Trophoblast cell (in vitro differentiated cells and primary cell): ENCODE measurements at regions not wholly inside any gene's neighbourhood (a gene's known extent, or its start where the extent isn't known, plus 50 kb on each side); places are given as distances from the start of the nearest gene placed in this dataset.

Experiments
- DNase-seq, 2 donors: peaks; one replicate each; pipeline ENCODE4 v3.0.0-alpha.2; 2016
- H2AFZ ChIP-seq: 2 replicates; pipeline ENCODE4 v1.6.1; 2013; ENCODE audit warnings: low read length, moderate library complexity, mild to moderate bottlenecking; ENCODE audit not compliant: insufficient read depth, poor library complexity
- H2AK5ac ChIP-seq: 2 replicates; pipeline ENCODE4 v1.6.1; 2013; ENCODE audit warnings: mild to moderate bottlenecking, low read length
- H2BK120ac ChIP-seq: 2 replicates; pipeline ENCODE4 v1.6.1; 2013; ENCODE audit warnings: low read length, mild to moderate bottlenecking, moderate library complexity; ENCODE audit not compliant: insufficient read depth, poor library complexity
- H2BK12ac ChIP-seq: 2 replicates; pipeline ENCODE4 v1.6.1; 2013; ENCODE audit warnings: mild to moderate bottlenecking, low read length, moderate library complexity
- H2BK5ac ChIP-seq: 2 replicates; pipeline ENCODE4 v1.6.1; 2013; ENCODE audit warnings: low read length, low read depth, moderate library complexity, mild to moderate bottlenecking; ENCODE audit not compliant: poor library complexity
- H3K14ac ChIP-seq: 2 replicates; pipeline ENCODE4 v1.6.1; 2013; ENCODE audit warnings: mild to moderate bottlenecking, low read length
- H3K18ac ChIP-seq: 2 replicates; pipeline ENCODE4 v1.6.1; 2013; ENCODE audit warnings: mild to moderate bottlenecking, low read length
- H3K23ac ChIP-seq: 2 replicates; pipeline ENCODE4 v1.6.1; 2013; ENCODE audit warnings: low read length
- H3K27ac ChIP-seq: 2 replicates; pipeline ENCODE4 v1.5.1; 2013; ENCODE audit warnings: low read depth, mild to moderate bottlenecking, inconsistent platforms, low read length, moderate library complexity
- H3K27me3 ChIP-seq: 2 replicates; pipeline ENCODE4 v1.6.1; 2013; ENCODE audit warnings: inconsistent platforms, mild to moderate bottlenecking, low read length, moderate library complexity; ENCODE audit not compliant: insufficient read depth
- H3K36me3 ChIP-seq, 2 experiments: 1 replicate in 1 of 2; 2 replicates in 1 of 2; pipeline ENCODE4 v1.6.1; 2013; ENCODE audit warnings: low read length in 2 of 2, mild to moderate bottlenecking in 2 of 2, moderate library complexity in 1 of 2; ENCODE audit not compliant: insufficient read depth in 2 of 2, control insufficient read depth in 1 of 2
- H3K4ac ChIP-seq: 2 replicates; pipeline ENCODE4 v1.6.1; 2013; ENCODE audit warnings: low read depth, mild to moderate bottlenecking, low read length, moderate library complexity
- H3K4me1 ChIP-seq, 2 experiments: 1 replicate in 1 of 2; 2 replicates in 1 of 2; pipeline ENCODE4 v1.6.1; 2013; ENCODE audit warnings: low read length in 2 of 2, mild to moderate bottlenecking in 2 of 2, moderate library complexity in 1 of 2; ENCODE audit not compliant: insufficient read depth in 2 of 2, control insufficient read depth in 1 of 2
- H3K4me2 ChIP-seq: 2 replicates; pipeline ENCODE4 v1.6.1; 2013; ENCODE audit warnings: inconsistent platforms, mild to moderate bottlenecking, low read length, moderate library complexity
- H3K4me3 ChIP-seq: 2 replicates; pipeline ENCODE4 v1.5.1; 2013; ENCODE audit warnings: mild to moderate bottlenecking, low read depth, low read length, inconsistent platforms
- H3K79me1 ChIP-seq: one replicate; pipeline ENCODE4 v1.6.1; 2013; ENCODE audit warnings: low read length
- H3K79me2 ChIP-seq: 2 replicates; pipeline ENCODE4 v1.6.1; 2013; ENCODE audit warnings: low read length, mild to moderate bottlenecking; ENCODE audit not compliant: control insufficient read depth, insufficient read depth, poor library complexity
- H3K9ac ChIP-seq: 2 replicates; pipeline ENCODE4 v1.6.1; 2013; ENCODE audit warnings: mild to moderate bottlenecking, low read length
- H3K9me3 ChIP-seq: 2 replicates; pipeline ENCODE4 v1.6.1; 2013; ENCODE audit warnings: low read depth, mild to moderate bottlenecking, control low read depth, inconsistent platforms, low read length; ENCODE audit not compliant: insufficient read depth
- H4K12ac ChIP-seq: 2 replicates; pipeline ENCODE4 v1.6.1; 2013; ENCODE audit warnings: low read depth, mild to moderate bottlenecking, low read length, moderate library complexity
- H4K8ac ChIP-seq: 2 replicates; pipeline ENCODE4 v1.6.1; 2013; ENCODE audit warnings: low read depth, mild to moderate bottlenecking, low read length, moderate library complexity
- H4K91ac ChIP-seq: one replicate; pipeline ENCODE4 v1.6.1; 2013; ENCODE audit warnings: low read depth, mild to moderate bottlenecking, low read length, moderate library complexity
- WGBS: extraction: QIAGEN DNeasy Blood & Tissue Kit; methylation state at CpG from one replicate; pipeline ENCODE4 v1.1.7; 2013; ENCODE audit warnings: missing lambda C conversion rate; ENCODE audit not compliant: insufficient read length, insufficient coverage; ENCODE audit errors: extremely low coverage; 5-methylcytosine and 5-hydroxymethylcytosine counted together

- Histone ChIP-seq H3K14ac (no peak overlapping the region), H4K8ac (no peak overlapping the region), H3K79me2 (no peaks in the 10 kb centered on the region), H3K4ac (no peak overlapping the region), H3K36me3 (no peaks in the 10 kb centered on the region), H3K9ac (no peak overlapping the region), H3K9me3 (no peaks in the 10 kb centered on the region), H3K27me3 (no peaks in the 10 kb centered on the region), H3K4me2 (no peak overlapping the region), H3K23ac (no peak overlapping the region), H3K27ac (no peak overlapping the region), H3K4me3 (no peak overlapping the region), H2BK12ac (no peak overlapping the region), H4K91ac (no peak overlapping the region), H2BK120ac (no peak overlapping the region), H3K79me1 (no peaks in the 10 kb centered on the region), H3K4me1 (no peaks in the 10 kb centered on the region), H2AK5ac (no peak overlapping the region), H2AFZ (no peak overlapping the region), H2BK5ac (no peak overlapping the region), H3K18ac (no peak overlapping the region), H4K12ac (no peak overlapping the region)
- no peak for DNase-seq
- no CpG with 5 or more reads among the region's 13 CpGs for WGBS
Measured at GRCh38 chr17:34527908-34528470, 51.4 kb upstream of the TMEM132E start.

- no peaks in the 10 kb centered on the region for H3K79me1 ChIP-seq
- H3K14ac ChIP-seq = no peak overlapping the region
- H3K4me3 ChIP-seq = no peak overlapping the region
- H2AK5ac ChIP-seq = no peak overlapping the region
- H3K9me3 ChIP-seq = no peaks in the 10 kb centered on the region
- no peak for DNase-seq
- no peak overlapping the region for H3K23ac ChIP-seq
- no peaks in the 10 kb centered on the region for H3K27me3 ChIP-seq
- H2BK120ac ChIP-seq = no peak overlapping the region
- no peak overlapping the region for H3K4me2 ChIP-seq
- H3K9ac ChIP-seq = no peak overlapping the region
- H2AFZ ChIP-seq = no peak overlapping the region
- no peak overlapping the region for H4K12ac ChIP-seq
- H3K4me1 ChIP-seq = no peaks in the 10 kb centered on the region
- no peak overlapping the region for H3K27ac ChIP-seq
- no peak overlapping the region for H2BK5ac ChIP-seq
- no CpG with 5 or more reads among the region's 18 CpGs for WGBS
- no peak overlapping the region for H4K8ac ChIP-seq
- no peaks in the 10 kb centered on the region for H3K36me3 ChIP-seq
- H2BK12ac ChIP-seq = no peak overlapping the region
- no peak overlapping the region for H4K91ac ChIP-seq
- H3K79me2 ChIP-seq = no peaks in the 10 kb centered on the region
- no peak overlapping the region for H3K4ac ChIP-seq
- H3K18ac ChIP-seq = no peak overlapping the region
Measured at GRCh38 chr17:34527136-34527907, 52.1 kb upstream of the TMEM132E start.

GRCh38 chr17:34525651-34526050 is 53.7 kb upstream of the TMEM132E start:
- Histone ChIP-seq H3K9ac (no peak overlapping the region), H3K4me3 (no peak overlapping the region), H4K12ac (no peak overlapping the region), H4K91ac (no peak overlapping the region), H2BK120ac (no peak overlapping the region), H3K14ac (no peak overlapping the region), H3K9me3 (no peaks in the 10 kb centered on the region), H3K23ac (no peak overlapping the region), H3K18ac (no peak overlapping the region), H3K79me1 (no peaks in the 10 kb centered on the region), H2AK5ac (no peak overlapping the region), H2AFZ (no peak overlapping the region), H3K27me3 (no peaks in the 10 kb centered on the region), H3K4me1 (no peaks in the 10 kb centered on the region), H3K36me3 (no peaks in the 10 kb centered on the region), H3K4ac (no peak overlapping the region), H3K79me2 (no peaks in the 10 kb centered on the region), H2BK12ac (no peak overlapping the region), H3K27ac (no peak overlapping the region), H2BK5ac (no peak overlapping the region), H3K4me2 (no peak overlapping the region), H4K8ac (no peak overlapping the region)
- DNase-seq = no peak
- no CpG with 5 or more reads among the region's 4 CpGs for WGBS

- Histone ChIP-seq H3K4ac (no peak overlapping the region), H3K4me1 (no peaks in the 10 kb centered on the region), H4K8ac (no peak overlapping the region), H2AFZ (no peak overlapping the region), H2AK5ac (no peak overlapping the region), H3K79me2 (no peaks in the 10 kb centered on the region), H3K9me3 (no peaks in the 10 kb centered on the region), H3K18ac (no peak overlapping the region), H3K4me3 (no peak overlapping the region), H3K27me3 (no peaks in the 10 kb centered on the region), H2BK12ac (no peak overlapping the region), H3K79me1 (no peaks in the 10 kb centered on the region), H3K9ac (no peak overlapping the region), H3K4me2 (no peak overlapping the region), H3K27ac (no peak overlapping the region), H3K36me3 (no peaks in the 10 kb centered on the region), H2BK5ac (no peak overlapping the region), H2BK120ac (no peak overlapping the region), H4K12ac (no peak overlapping the region), H4K91ac (no peak overlapping the region), H3K14ac (no peak overlapping the region), H3K23ac (no peak overlapping the region)
- WGBS = no CpG with 5 or more reads among the region's 11 CpGs
- DNase-seq = no peak
Measured at GRCh38 chr17:34521955-34522354, 57.4 kb upstream of the TMEM132E start.
